Stimulated activated naive CD4-positive, alpha-beta T cell (primary cell): ENCODE measurements at regions not wholly inside any gene's neighbourhood (a gene's known extent, or its start where the extent isn't known, plus 50 kb on each side); places are given as distances from the start of the nearest gene placed in this dataset.

Experiments
- DNase-seq, 6 experiments: peaks; one replicate each; lab custom pipeline; 2025; lab: John Stamatoyannopoulos, UW

DNA sequence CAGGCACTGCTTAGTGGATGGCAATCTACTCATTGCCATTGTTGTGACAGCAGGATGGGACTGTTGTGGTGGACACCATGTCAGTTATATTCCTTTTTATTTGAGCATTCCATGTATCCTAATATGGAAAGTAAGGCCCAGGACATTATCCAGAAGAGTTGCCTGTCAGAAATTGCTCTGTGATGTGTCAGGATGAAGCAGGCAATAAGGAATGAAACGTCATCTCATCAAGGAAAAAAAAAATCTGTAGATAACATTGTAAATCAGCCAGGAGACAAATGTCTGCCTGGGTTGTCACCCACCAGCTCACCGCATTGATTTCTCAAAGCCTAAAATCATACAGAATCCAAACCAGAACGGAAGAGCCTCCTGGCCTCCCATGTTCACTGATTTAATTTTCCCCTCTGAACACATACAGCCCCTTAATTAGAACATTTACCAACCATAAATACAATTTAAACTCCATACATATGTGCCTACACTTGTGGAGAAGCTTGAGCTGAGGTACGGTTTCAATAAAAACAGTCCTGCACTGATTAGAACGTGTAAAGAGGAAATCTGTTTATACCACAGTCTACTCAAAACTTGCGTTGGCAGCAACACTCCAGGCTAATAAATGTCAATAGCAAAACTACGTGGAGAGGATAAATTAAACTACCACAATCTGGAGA lies 73.9 kb downstream of the FOXD1 start:
- no peak for DNase-seq

GRCh38 chr5:73373814-73374510 lies 74.6 kb downstream of the FOXD1 start:
- DNase-seq: no peak

GRCh38 chr5:73370640-73371583 lies 77.7 kb downstream of the FOXD1 start:
- no peak for DNase-seq

GRCh38 chr5:73370095-73370494 lies 78.5 kb downstream of the FOXD1 start:
- no peak for DNase-seq

- no peak for DNase-seq
Measured at GRCh38 chr5:73369278-73369677, 79.3 kb downstream of the FOXD1 start.

GRCh38 chr5:73367650-73368049 lies 80.9 kb downstream of the FOXD1 start:
- no peak for DNase-seq

GRCh38 chr5:73365990-73366667 lies 82.4 kb downstream of the FOXD1 start:
- no peak for DNase-seq

DNA sequence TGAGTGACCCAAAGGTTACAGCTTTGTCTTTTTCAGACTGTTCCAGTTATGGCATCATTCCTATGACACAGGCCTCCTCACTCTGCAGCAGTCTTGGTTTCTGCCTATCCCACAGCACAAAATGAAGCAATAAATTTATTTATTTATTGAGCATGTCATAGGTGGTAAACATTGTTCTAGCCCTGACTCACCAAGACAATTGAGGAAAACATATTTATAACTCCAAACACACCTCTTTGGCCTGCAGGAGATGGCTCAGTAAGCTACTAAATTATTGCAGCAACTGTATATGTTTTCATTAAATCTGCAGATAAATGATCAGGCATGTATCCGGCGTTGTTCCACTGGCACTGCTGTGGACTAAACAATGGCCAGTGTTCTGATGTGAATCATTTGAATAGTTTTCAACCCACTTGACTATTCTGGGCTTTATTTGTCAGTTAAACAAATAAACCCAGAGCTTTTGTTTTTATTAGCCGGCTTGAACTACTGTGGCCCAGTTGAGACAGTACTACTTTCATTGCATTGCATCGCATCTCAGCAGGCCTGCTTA lies 83.2 kb downstream of the FOXD1 start:
- no peak for DNase-seq

GRCh38 chr5:73363911-73364730 lies 84.5 kb downstream of the FOXD1 start:
- no peak for DNase-seq

DNA sequence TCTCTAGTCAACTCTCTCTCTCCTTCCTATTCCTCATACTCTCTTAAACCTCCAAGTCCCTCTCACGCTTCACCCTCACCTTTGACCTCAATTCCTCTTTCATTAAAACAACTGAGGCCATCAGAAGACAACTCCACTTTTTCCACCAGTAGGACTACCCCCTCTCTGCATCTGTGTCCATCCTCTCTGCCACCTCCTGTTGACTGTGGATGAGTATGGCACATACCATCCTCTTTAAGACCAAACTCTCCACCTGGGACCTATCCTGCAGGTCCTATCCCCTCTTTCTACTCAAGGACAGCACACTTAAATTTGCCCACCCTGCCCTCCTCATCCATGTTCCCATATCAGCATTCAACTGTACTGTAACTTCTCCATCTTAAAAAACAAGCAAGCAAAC lies 89.2 kb downstream of the FOXD1 start:
- DNase-seq: no peak

- no peak for DNase-seq
Measured at GRCh38 chr5:73358366-73358765, 90.2 kb downstream of the FOXD1 start.

- no peak for DNase-seq
Measured at GRCh38 chr5:73357576-73357975, 91.0 kb downstream of the FOXD1 start.

GRCh38 chr5:73355108-73355507 lies 93.5 kb downstream of the FOXD1 start:
- DNase-seq: no peak

DNA sequence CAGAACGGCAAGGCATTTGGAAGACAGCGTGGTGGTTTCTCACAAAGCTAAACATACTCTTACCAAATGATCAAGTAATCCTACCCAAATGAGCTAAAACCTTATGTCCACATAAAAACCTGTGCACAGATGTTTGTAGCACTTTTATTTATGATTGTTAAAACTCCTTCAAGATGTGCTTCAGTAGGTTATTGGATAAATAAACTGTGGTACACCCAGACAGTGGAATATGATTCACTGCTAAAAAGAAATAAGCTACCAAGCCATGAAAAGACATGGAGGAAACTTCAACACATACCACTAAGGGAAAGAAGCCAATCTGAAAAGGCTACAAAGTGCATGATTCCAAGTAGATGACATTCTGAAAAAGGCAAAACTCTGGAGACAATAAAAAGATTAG lies 94.2 kb downstream of the FOXD1 start:
- no peak for DNase-seq

DNA sequence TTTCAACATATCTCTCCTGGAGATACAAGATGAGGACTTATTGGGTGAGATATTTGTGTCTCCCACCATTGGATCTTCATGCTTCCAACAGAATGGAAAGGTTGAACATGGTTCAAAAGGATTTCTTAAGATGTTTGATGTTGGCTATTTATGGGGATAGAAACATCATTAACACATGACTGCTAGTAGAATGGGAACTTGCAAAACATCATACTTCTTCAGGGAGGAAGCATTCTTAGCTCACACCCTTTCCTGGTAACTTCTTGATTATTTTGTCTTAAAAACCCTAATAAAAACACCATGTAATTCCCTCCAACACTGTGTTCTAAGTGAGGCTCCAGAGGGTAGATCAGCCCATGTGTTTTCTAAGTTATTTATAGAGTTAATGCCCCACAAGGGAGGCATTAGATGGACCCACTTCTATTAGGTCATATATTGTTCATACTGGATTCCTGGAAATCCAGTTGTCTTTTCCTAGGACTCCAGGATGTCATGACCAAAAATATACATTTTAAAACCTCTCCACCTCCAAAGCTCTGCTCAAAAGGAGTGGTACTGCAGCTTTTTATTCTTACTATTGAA lies 95.8 kb downstream of the FOXD1 start:
- no peak for DNase-seq

GRCh38 chr5:73352243-73352642 lies 96.3 kb downstream of the FOXD1 start:
- DNase-seq: no peak

- DNase-seq: no peak
Measured at GRCh38 chr5:73351593-73351992, 97.0 kb downstream of the FOXD1 start.

DNA sequence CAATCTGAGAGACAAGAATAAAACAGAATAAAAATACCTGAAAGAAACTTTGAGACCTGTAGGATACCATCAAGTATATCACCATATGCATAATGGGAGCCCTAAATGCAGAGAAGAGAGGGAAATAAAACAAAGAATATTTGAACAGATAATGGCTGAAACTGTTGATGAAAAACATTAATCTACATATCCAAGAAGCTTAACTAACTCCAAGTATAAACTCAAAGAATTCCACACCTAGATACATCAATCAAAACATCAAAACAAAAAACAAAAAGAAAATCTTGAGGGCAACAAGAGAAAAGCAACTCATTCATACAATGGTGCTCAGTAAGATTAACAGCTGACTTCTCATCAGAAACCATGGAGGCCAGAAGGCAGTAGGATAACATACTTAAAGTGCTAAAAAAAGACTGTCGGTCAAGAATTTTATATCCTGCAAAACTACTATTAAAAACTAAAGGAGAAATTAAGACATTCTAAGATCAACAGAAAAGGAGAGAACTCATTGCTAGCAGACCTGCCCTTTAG lies 101.6 kb downstream of the FOXD1 start:
- no peak for DNase-seq

- no peak for DNase-seq
Measured at GRCh38 chr5:73344835-73345234, 103.7 kb downstream of the FOXD1 start.

DNA sequence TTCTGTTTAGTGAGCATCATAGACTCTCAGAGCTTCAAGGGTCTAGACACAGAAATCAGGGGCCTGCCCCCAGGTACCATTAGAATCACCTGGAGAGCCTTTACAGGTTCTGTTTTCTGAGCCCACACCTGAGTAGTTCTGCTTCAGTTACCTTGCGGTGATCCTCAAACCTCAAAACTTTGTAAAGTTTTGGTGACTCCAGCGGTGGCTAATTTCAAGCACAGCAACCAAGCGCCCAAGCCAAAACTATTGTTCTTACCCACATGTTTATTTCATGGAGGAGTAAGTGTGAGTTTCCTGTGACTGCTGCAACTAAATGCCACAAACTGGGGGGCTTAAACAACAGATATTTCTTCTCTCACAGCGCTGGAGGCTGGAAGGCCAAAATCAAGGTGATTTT lies 108.9 kb downstream of the FOXD1 start:
- no peak for DNase-seq
